Esophagus muscularis mucosa (tissue), 4 donors: ENCODE measurements at regions not wholly inside any gene's neighbourhood (a gene's known extent, or its start where the extent isn't known, plus 50 kb on each side); places are given as distances from the start of the nearest gene placed in this dataset.
"Not testable (repeated sequence)": the region's sequence is repeated elsewhere in the genome, so short reads cannot be mapped to it uniquely, and the experiment has no call there.

ENCODE experiments used
- DNase-seq: peaks from one replicate; pipeline ENCODE4 v3.0.0-alpha.2; 2017; ENCODE audit errors: extremely low spot score
- H3K27ac ChIP-seq, 4 donors: fragments of 200-600 bp; sonication (generic); replicated peaks in 1 of 4; 1 replicate in 3 of 4; 2 replicates in 1 of 4; pipeline ENCODE4 v1.5.1; 2016 to 2019; ENCODE audit warnings: mild to moderate bottlenecking in 1 of 4
- H3K27me3 ChIP-seq, 4 donors: fragments of 200-600 bp; sonication (generic); one replicate each; pipeline versions ENCODE4 v1.5.1 to v1.6.0; 2016 to 2019
- H3K36me3 ChIP-seq, 4 donors: fragments of 200-600 bp; sonication (generic); one replicate each; pipeline ENCODE4 v1.5.1; 2016 to 2019
- H3K4me1 ChIP-seq, 4 donors: fragments of 200-600 bp; sonication (generic); one replicate each; pipeline ENCODE4 v1.5.1; 2016 to 2019
- H3K4me3 ChIP-seq, 4 donors: fragments of 200-600 bp; sonication (generic); 1 replicate in 2 of 4; 2 replicates in 2 of 4; pipeline ENCODE4 v1.5.1; 2016 to 2019; ENCODE audit warnings: mild to moderate bottlenecking in 4 of 4, moderate library complexity in 1 of 4
- H3K9me3 ChIP-seq, 4 donors: fragments of 200-600 bp; sonication (generic); 1 replicate in 3 of 4; 2 replicates in 1 of 4; pipeline ENCODE4 v1.5.1; 2016 to 2019
- CTCF ChIP-seq, 3 experiments: fragments of 200-600 bp in 2 of 3; fragments of 450-650 bp in 1 of 3; sonication (generic) in 2 of 3; IDR thresholded peaks; one replicate each; pipeline ENCODE4 v1.5.1; 2017 to 2019; ENCODE audit warnings: antibody characterized with exemption in 3 of 3, mild to moderate bottlenecking in 2 of 3, moderate library complexity in 1 of 3
- EP300 ChIP-seq: sonication (generic); formaldehyde crosslinking; IDR thresholded peaks from one replicate; pipeline ENCODE4 v1.6.1; 2017; ENCODE audit warnings: antibody characterized with exemption
- POLR2A ChIP-seq: fragments of 450-650 bp; IDR thresholded peaks from one replicate; pipeline ENCODE4 v1.6.1; 2017; ENCODE audit warnings: antibody characterized with exemption, moderate library complexity, mild to moderate bottlenecking, low read depth
- POLR2AphosphoS5 ChIP-seq, 2 donors: sonication (generic); formaldehyde crosslinking; IDR thresholded peaks; one replicate each; pipeline ENCODE4 v1.6.1; 2017; ENCODE audit warnings: antibody characterized with exemption in 2 of 2
- WGBS: methylation state at CpG from one replicate; pipeline ENCODE4 v1.1.5; 2018; 5-methylcytosine and 5-hydroxymethylcytosine counted together
- intact Hi-C: fragments of 100-400 bp; cut with DNase I; formaldehyde crosslinking; loops from one replicate; pipeline ENCODE4 v1.15.1; 2023

GRCh38 chr14:27318774-27319420, 721.1 kb upstream of the NOVA1 start:
- Histone ChIP-seq H3K27ac (no peak overlapping the region), H3K27me3 (no peaks in the 10 kb centered on the region), H3K4me3 (no peak overlapping the region), H3K9me3 (no peaks in the 10 kb centered on the region), H3K36me3 (no peaks in the 10 kb centered on the region), H3K4me1 (no peaks in the 10 kb centered on the region)
- TF ChIP-seq POLR2A (no peak), POLR2AphosphoS5 (IDR thresholded peaks at IDR 0.05) (no peak), CTCF (IDR thresholded peaks at IDR 0.05) (no peak), EP300 (no peak)
- DNase-seq: no peak
- intact Hi-C loops: no loop called here
- WGBS: 78% methylated on average over 1 of the region's 1 CpG

- TF ChIP-seq CTCF (IDR thresholded peaks at IDR 0.05): no peak
- TF ChIP-seq POLR2AphosphoS5 (IDR thresholded peaks at IDR 0.05): no peak
- no peak for TF ChIP-seq POLR2A
- TF ChIP-seq EP300: no peak
- Histone ChIP-seq H3K27me3 (no peaks in the 10 kb centered on the region), H3K4me1 (no peaks in the 10 kb centered on the region), H3K36me3 (no peaks in the 10 kb centered on the region), H3K4me3 (no peak overlapping the region), H3K9me3 (peaks cover 0 to 8% (median 5%) of the 10 kb centered on the region in 4 donors), H3K27ac (no peak overlapping the region)
- intact Hi-C loops: no loop called here
- no peak for DNase-seq
These were observed 722.4 kb upstream of the NOVA1 start for GRCh38 chr14:27320261-27320660.

- H3K4me1 ChIP-seq: no peaks in the 10 kb centered on the region
- intact Hi-C loops: no loop called here
- no peak for DNase-seq
- no peaks in the 10 kb centered on the region for H3K36me3 ChIP-seq
- no peaks in the 10 kb centered on the region for H3K27me3 ChIP-seq
- peaks cover 0 to 12% (median 6%) of the 10 kb centered on the region in 4 donors for H3K9me3 ChIP-seq
- H3K4me3 ChIP-seq: no peak overlapping the region
- TF ChIP-seq EP300 (no peak), POLR2AphosphoS5 (IDR thresholded peaks at IDR 0.05) (no peak), CTCF (IDR thresholded peaks at IDR 0.05) (no peak), POLR2A (no peak)
- no peak overlapping the region for H3K27ac ChIP-seq
- WGBS: 66% methylated on average over 3 of the region's 3 CpGs
These were observed 729.3 kb upstream of the NOVA1 start for GRCh38 chr14:27327095-27327494.

GRCh38 chr14:27338012-27338411, 740.2 kb upstream of the NOVA1 start:
- Histone ChIP-seq H3K4me1 (no peaks in the 10 kb centered on the region), H3K27ac (no peak overlapping the region), H3K4me3 (no peak overlapping the region), H3K27me3 (no peaks in the 10 kb centered on the region), H3K36me3 (no peaks in the 10 kb centered on the region), H3K9me3 (peaks cover 0 to 4% (median 0%) of the 10 kb centered on the region in 4 donors)
- TF ChIP-seq CTCF (IDR thresholded peaks at IDR 0.05) (no peak), EP300 (no peak), POLR2A (no peak), POLR2AphosphoS5 (IDR thresholded peaks at IDR 0.05) (no peak)
- intact Hi-C loops: no loop called here
- no peak for DNase-seq
- 62% methylated on average over 2 of the region's 2 CpGs for WGBS

GRCh38 chr14:27363036-27363435, 765.2 kb upstream of the NOVA1 start:
- H3K27me3 ChIP-seq, H3K27ac ChIP-seq, intact Hi-C loops, DNase-seq, H3K4me1 ChIP-seq, H3K4me3 ChIP-seq, H3K36me3 ChIP-seq, H3K9me3 ChIP-seq: not testable (repeated sequence)
- WGBS: 91% methylated on average over 7 of the region's 8 CpGs
